ENCODE measurements at regions not wholly inside any gene's neighbourhood (a gene's known extent, or its start where the extent isn't known, plus 50 kb on each side); places are given as distances from the start of the nearest gene placed in this dataset.

GRCh38 chr3:152053866-152054265, 180.4 kb downstream of the SUCNR1 start:
- H3K36me3 ChIP-seq = no peaks in the 10 kb centered on the region
- H3K4me3 ChIP-seq = no peak overlapping the region
- no peak overlapping the region for H3K27ac ChIP-seq
- H3K4me1 ChIP-seq = no peaks in the 10 kb centered on the region
- no peaks in the 10 kb centered on the region for H3K9me3 ChIP-seq
- intact Hi-C loops (cut with DNase I) = no loop called here
- no peak for ATAC-seq
- TF ChIP-seq, protein P1, sequence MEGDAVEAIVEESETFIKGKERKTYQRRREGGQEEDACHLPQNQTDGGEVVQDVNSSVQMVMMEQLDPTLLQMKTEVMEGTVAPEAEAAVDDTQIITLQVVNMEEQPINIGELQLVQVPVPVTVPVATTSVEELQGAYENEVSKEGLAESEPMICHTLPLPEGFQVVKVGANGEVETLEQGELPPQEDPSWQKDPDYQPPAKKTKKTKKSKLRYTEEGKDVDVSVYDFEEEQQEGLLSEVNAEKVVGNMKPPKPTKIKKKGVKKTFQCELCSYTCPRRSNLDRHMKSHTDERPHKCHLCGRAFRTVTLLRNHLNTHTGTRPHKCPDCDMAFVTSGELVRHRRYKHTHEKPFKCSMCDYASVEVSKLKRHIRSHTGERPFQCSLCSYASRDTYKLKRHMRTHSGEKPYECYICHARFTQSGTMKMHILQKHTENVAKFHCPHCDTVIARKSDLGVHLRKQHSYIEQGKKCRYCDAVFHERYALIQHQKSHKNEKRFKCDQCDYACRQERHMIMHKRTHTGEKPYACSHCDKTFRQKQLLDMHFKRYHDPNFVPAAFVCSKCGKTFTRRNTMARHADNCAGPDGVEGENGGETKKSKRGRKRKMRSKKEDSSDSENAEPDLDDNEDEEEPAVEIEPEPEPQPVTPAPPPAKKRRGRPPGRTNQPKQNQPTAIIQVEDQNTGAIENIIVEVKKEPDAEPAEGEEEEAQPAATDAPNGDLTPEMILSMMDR (IDR thresholded peaks at IDR 0.05) = no peak
- no peak for DNase-seq
- H3K27me3 ChIP-seq = no peaks in the 10 kb centered on the region

GRCh38 chr3:152054315-152054714, 180.9 kb downstream of the SUCNR1 start:
- no peaks in the 10 kb centered on the region for H3K4me1 ChIP-seq
- intact Hi-C loops (cut with DNase I) = no loop called here
- no peak for DNase-seq
- H3K9me3 ChIP-seq = no peaks in the 10 kb centered on the region
- TF ChIP-seq, protein P1 (IDR thresholded peaks at IDR 0.05) = no peak
- no peak overlapping the region for H3K4me3 ChIP-seq
- no peaks in the 10 kb centered on the region for H3K27me3 ChIP-seq
- no peak overlapping the region for H3K27ac ChIP-seq
- H3K36me3 ChIP-seq = no peaks in the 10 kb centered on the region
- no peak for ATAC-seq

GRCh38 chr3:152056073-152056472, 182.6 kb downstream of the SUCNR1 start:
- TF ChIP-seq, protein P1 (IDR thresholded peaks at IDR 0.05) = no peak
- Histone ChIP-seq H3K27me3 (no peaks in the 10 kb centered on the region), H3K4me1 (no peaks in the 10 kb centered on the region), H3K9me3 (no peaks in the 10 kb centered on the region), H3K36me3 (no peaks in the 10 kb centered on the region), H3K4me3 (no peak overlapping the region), H3K27ac (no peak overlapping the region)
- ATAC-seq (no peak), DNase-seq (no peak)
- intact Hi-C loops (cut with DNase I) = no loop called here

DNA sequence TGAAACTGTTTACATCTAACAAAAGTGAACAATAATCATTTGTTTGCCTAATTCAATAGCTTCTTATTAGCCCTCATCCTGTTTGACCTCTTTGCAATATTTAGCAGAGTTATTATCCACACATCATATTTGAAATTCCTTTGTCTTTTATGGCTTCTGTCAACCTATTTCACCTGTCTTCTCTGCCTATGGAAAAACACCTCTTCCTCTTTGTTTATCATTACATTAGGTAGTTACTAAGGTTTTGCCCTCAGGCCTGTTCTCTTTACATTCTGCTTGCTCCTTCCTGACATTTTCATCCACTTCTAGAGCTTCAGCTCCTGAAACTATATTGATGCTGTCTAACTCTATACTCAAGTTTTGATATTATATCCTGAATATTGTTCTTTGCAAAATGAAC, 183.0 kb downstream of the SUCNR1 start:
- no peak for ATAC-seq
- Histone ChIP-seq H3K27me3 (no peaks in the 10 kb centered on the region), H3K27ac (no peak overlapping the region), H3K4me3 (no peak overlapping the region), H3K4me1 (no peaks in the 10 kb centered on the region), H3K9me3 (no peaks in the 10 kb centered on the region), H3K36me3 (no peaks in the 10 kb centered on the region)
- TF ChIP-seq, protein P1 (IDR thresholded peaks at IDR 0.05) = no peak
- no peak for DNase-seq
- intact Hi-C loops (cut with DNase I) = no loop called here

GRCh38 chr3:152056987-152057386, 183.5 kb downstream of the SUCNR1 start:
- intact Hi-C loops (cut with DNase I) = no loop called here

More at GRCh38 chr3:152056987-152057386, 183.5 kb downstream of the SUCNR1 start:
- H3K4me1 ChIP-seq = no peaks in the 10 kb centered on the region
- no peak for DNase-seq
- H3K27me3 ChIP-seq = no peaks in the 10 kb centered on the region
- H3K9me3 ChIP-seq = no peaks in the 10 kb centered on the region
- TF ChIP-seq, protein P1 (IDR thresholded peaks at IDR 0.05) = no peak
- H3K27ac ChIP-seq = no peak overlapping the region
- no peak for ATAC-seq
- no peak overlapping the region for H3K4me3 ChIP-seq
- no peaks in the 10 kb centered on the region for H3K36me3 ChIP-seq

Measured in upper lobe of right lung (tissue), 1 donor.